ENCODE measurements at regions not wholly inside any gene's neighbourhood (a gene's known extent, or its start where the extent isn't known, plus 50 kb on each side); places are given as distances from the start of the nearest gene placed in this dataset.

GRCh38 chr5:45132972-45133371 is 324.2 kb downstream of the MRPS30 start:
- no peak for TF ChIP-seq POLR2A (IDR thresholded peaks at IDR 0.05; ENCODE audit: low read depth, low read length)
- TF ChIP-seq CTCF (IDR thresholded peaks at IDR 0.05; ENCODE audit: extremely low read depth in 1 of 2, insufficient read depth in 1 of 2, low read depth in 1 of 2, low read length in 2 of 2) = no peak
- no peak for TF ChIP-seq POLR2AphosphoS5 (IDR thresholded peaks at IDR 0.05; ENCODE audit: insufficient read depth, low read depth, low read length)
- no peak for TF ChIP-seq EZH2 (IDR thresholded peaks at IDR 0.05; ENCODE audit: borderline replicate concordance, low read depth, low read length, severe bottlenecking)
